GM23338 (cell line): ENCODE measurements at regions not wholly inside any gene's neighbourhood (a gene's known extent, or its start where the extent isn't known, plus 50 kb on each side); places are given as distances from the start of the nearest gene placed in this dataset.
A peak's percentile ranks its signal among the peaks of the same experiment; 100 is the strongest.

ENCODE experiments used
- ATAC-seq: fragments of 200-7000 bp; cut with Tn5 transposase; 3 replicates; pipeline ENCODE4 v1.9.1; 2020
- DNase-seq: peaks from one replicate; pipeline ENCODE4 v3.0.0-alpha.2; 2015; ENCODE audit warnings: low spot score
- H2AFZ ChIP-seq: fragments of 200-600 bp; sonication (generic); 2 replicates; pipeline ENCODE4 v1.8.0; 2016; ENCODE audit warnings: antibody characterized with exemption, mild to moderate bottlenecking, moderate library complexity
- H3F3A ChIP-seq: fragments of 200-600 bp; sonication (generic); replicated peaks from 2 replicates; pipeline ENCODE4 v1.8.0; 2017; ENCODE audit warnings: antibody characterized with exemption, mixed run types, low read depth
- H3K27ac ChIP-seq: fragments of 200-600 bp; sonication (generic); 2 replicates; pipeline ENCODE4 v1.6.1; 2016; ENCODE audit warnings: low read depth
- H3K27me3 ChIP-seq: fragments of 200-600 bp; sonication (generic); 2 replicates; pipeline ENCODE4 v1.8.0; 2016; ENCODE audit warnings: mild to moderate bottlenecking, mixed run types, moderate library complexity; ENCODE audit not compliant: insufficient read depth
- H3K36me3 ChIP-seq: fragments of 200-600 bp; sonication (generic); 2 replicates; pipeline ENCODE4 v1.8.0; 2016; ENCODE audit warnings: mild to moderate bottlenecking; ENCODE audit not compliant: insufficient read depth
- H3K4me1 ChIP-seq: fragments of 200-600 bp; sonication (generic); 2 replicates; pipeline ENCODE4 v1.8.0; 2016; ENCODE audit warnings: mild to moderate bottlenecking, moderate library complexity; ENCODE audit not compliant: insufficient read depth
- H3K4me2 ChIP-seq: fragments of 200-600 bp; sonication (generic); 2 replicates; pipeline ENCODE4 v1.7.1; 2017; ENCODE audit warnings: mixed run types
- H3K4me3 ChIP-seq: fragments of 200-600 bp; sonication (generic); 2 replicates; pipeline ENCODE4 v1.6.1; 2016; ENCODE audit warnings: mixed run types
- H3K79me2 ChIP-seq: fragments of 200-600 bp; sonication (generic); replicated peaks from 2 replicates; pipeline ENCODE4 v1.8.0; 2017; ENCODE audit warnings: mild to moderate bottlenecking; ENCODE audit not compliant: insufficient read depth
- H3K9me2 ChIP-seq: fragments of 200-600 bp; sonication (generic); 2 replicates; pipeline ENCODE4 v1.8.0; 2017; ENCODE audit not compliant: insufficient read depth
- H4K20me1 ChIP-seq: fragments of 200-600 bp; sonication (generic); replicated peaks from 2 replicates; pipeline ENCODE4 v1.8.0; 2017; ENCODE audit warnings: mild to moderate bottlenecking; ENCODE audit not compliant: insufficient read depth
- H3K27ac Mint-ChIP-seq: 2 replicates; pipeline ENCODE4 v1.8.0; 2020; ENCODE audit warnings: inconsistent platforms, mild to moderate bottlenecking, moderate library complexity, mixed read lengths
- H3K27me3 Mint-ChIP-seq: 3 replicates; pipeline ENCODE4 v1.8.0; 2022; ENCODE audit warnings: low read depth, mild to moderate bottlenecking, moderate library complexity, mixed read lengths, inconsistent platforms; ENCODE audit not compliant: insufficient read depth, poor library complexity
- H3K36me3 Mint-ChIP-seq: 3 replicates; pipeline ENCODE4 v1.8.0; 2021; ENCODE audit warnings: low read depth, mild to moderate bottlenecking, inconsistent platforms, moderate library complexity, mixed read lengths
- H3K4me1 Mint-ChIP-seq: 3 replicates; pipeline ENCODE4 v1.8.0; 2020; ENCODE audit warnings: mild to moderate bottlenecking, inconsistent platforms, mixed read lengths
- H3K4me3 Mint-ChIP-seq: 3 replicates; pipeline ENCODE4 v1.8.0; 2021; ENCODE audit warnings: moderate library complexity, mild to moderate bottlenecking, inconsistent platforms, mixed read lengths
- H3K9me3 Mint-ChIP-seq: 3 replicates; pipeline ENCODE4 v1.8.0; 2020; ENCODE audit warnings: moderate library complexity, mild to moderate bottlenecking, inconsistent platforms, mixed read lengths
- CREB1 ChIP-seq: fragments of 250-450 bp; sonication (Bioruptor Pico); IDR thresholded peaks from 2 replicates; pipeline ENCODE4 v1.5.0; 2020; ENCODE audit warnings: low read depth, mild to moderate bottlenecking, moderate library complexity
- ETS1 ChIP-seq: IDR thresholded peaks from 2 replicates; pipeline ENCODE4 v1.6.1; 2016; ENCODE audit warnings: antibody characterized with exemption
- EZH2 ChIP-seq: fragments of 200-600 bp; sonication (generic); IDR thresholded peaks from one replicate; pipeline ENCODE4 v1.8.0; 2017; ENCODE audit warnings: antibody characterized with exemption, mild to moderate bottlenecking, low read depth; ENCODE audit not compliant: unreplicated experiment
- EZH2phosphoT487 ChIP-seq: fragments of 200-600 bp; sonication (generic); IDR thresholded peaks from one replicate; pipeline ENCODE4 v1.8.1; 2018; ENCODE audit warnings: antibody characterized with exemption; ENCODE audit not compliant: unreplicated experiment
- JUNB ChIP-seq: IDR thresholded peaks from one replicate; pipeline ENCODE4 v1.6.1; 2016; ENCODE audit warnings: antibody characterized with exemption; ENCODE audit not compliant: unreplicated experiment
- NANOG ChIP-seq: IDR thresholded peaks from 2 replicates; pipeline ENCODE4 v1.6.1; 2016; ENCODE audit warnings: antibody characterized with exemption, borderline replicate concordance
- POLR2AphosphoS5 ChIP-seq: IDR thresholded peaks from 2 replicates; pipeline ENCODE4 v1.6.1; 2016; ENCODE audit warnings: antibody characterized with exemption, low read depth
- STAT1 ChIP-seq: IDR thresholded peaks from one replicate; pipeline ENCODE4 v1.6.1; 2016; ENCODE audit warnings: antibody characterized with exemption; ENCODE audit not compliant: unreplicated experiment
- ZNF114 ChIP-seq: fragments of 250-450 bp; sonication (Bioruptor Pico); IDR thresholded peaks from 2 replicates; pipeline ENCODE4 v1.5.0; 2020; ENCODE audit warnings: mild to moderate bottlenecking, moderate library complexity
- ZNF462 ChIP-seq: fragments of 250-450 bp; sonication (Bioruptor Pico); IDR thresholded peaks from 2 replicates; pipeline ENCODE4 v1.5.0; 2020; ENCODE audit warnings: mild to moderate bottlenecking, moderate library complexity

- ATAC-seq (no peak), DNase-seq (no peak)
- H4K20me1 ChIP-seq: no peaks in the 10 kb centered on the region
- no peak overlapping the region for H3K4me3 ChIP-seq
- Mint-ChIP-seq H3K27me3 (no peaks in the 10 kb centered on the region), H3K27ac (no peak overlapping the region), H3K9me3 (no peaks in the 10 kb centered on the region), H3K4me1 (no peaks in the 10 kb centered on the region), H3K4me3 (no peak overlapping the region), H3K36me3 (no peaks in the 10 kb centered on the region)
- H3K27ac ChIP-seq: no peak overlapping the region
- H2AFZ ChIP-seq: peak overlapping the region; percentile 75; the same call in 1 of the 2 replicates
- no peaks in the 10 kb centered on the region for H3K79me2 ChIP-seq
- H3K9me2 ChIP-seq: 0 out of 2 replicates have a peak, but pooled peaks cover 15% of the 10 kb centered on the region
- H3K36me3 ChIP-seq: no peaks in the 10 kb centered on the region; the same call in 1 of the 2 replicates
- H3K4me2 ChIP-seq: no peak overlapping the region
- no peaks in the 10 kb centered on the region for H3K4me1 ChIP-seq
- H3K27me3 ChIP-seq: no peaks in the 10 kb centered on the region
- TF ChIP-seq ETS1 (no peak), EZH2phosphoT487 (no peak), JUNB (no peak), CREB1 (no peak), ZNF114 (CRISPR knock-in tag) (no peak)
- H3F3A ChIP-seq: no peaks in the 10 kb centered on the region
Measured at GRCh38 chr21:21952566-21952965, 954.4 kb downstream of the NCAM2 start.

GRCh38 chr21:21955204-21955603 is 957.0 kb downstream of the NCAM2 start:
- Histone ChIP-seq H3K79me2 (no peaks in the 10 kb centered on the region), H3K9me2 (0 out of 2 replicates have a peak, but pooled peaks cover 3% of the 10 kb centered on the region), H4K20me1 (no peaks in the 10 kb centered on the region), H2AFZ (no peak overlapping the region), H3F3A (no peaks in the 10 kb centered on the region), H3K27ac (no peak overlapping the region), H3K4me3 (no peak overlapping the region), H3K36me3 (no peaks in the 10 kb centered on the region), H3K4me2 (no peak overlapping the region), H3K4me1 (no peaks in the 10 kb centered on the region), H3K27me3 (no peaks in the 10 kb centered on the region)
- Mint-ChIP-seq H3K36me3 (no peaks in the 10 kb centered on the region), H3K4me1 (no peaks in the 10 kb centered on the region), H3K27ac (no peak overlapping the region), H3K27me3 (no peaks in the 10 kb centered on the region), H3K4me3 (no peak overlapping the region), H3K9me3 (no peaks in the 10 kb centered on the region)
- ATAC-seq (no peak), DNase-seq (no peak)
- no peak for TF ChIP-seq ZNF462
- no peak for TF ChIP-seq ETS1
- TF ChIP-seq CREB1: no peak
- TF ChIP-seq EZH2phosphoT487: no peak
- TF ChIP-seq ZNF114 (CRISPR knock-in tag): no peak
- TF ChIP-seq JUNB: no peak
- TF ChIP-seq POLR2AphosphoS5: no peak
- TF ChIP-seq NANOG: no peak
- TF ChIP-seq STAT1: no peak
- TF ChIP-seq EZH2: no peak
